GM12891 (cell line): ENCODE measurements at regions not wholly inside any gene's neighbourhood (a gene's known extent, or its start where the extent isn't known, plus 50 kb on each side); places are given as distances from the start of the nearest gene placed in this dataset.

Experiments
- POLR2A ChIP-seq: IDR thresholded peaks from 2 replicates; pipeline ENCODE4 v1.6.1; 2011; ENCODE audit warnings: low read depth, low read length, control low read depth
- POLR2AphosphoS5 ChIP-seq: IDR thresholded peaks from 2 replicates; pipeline ENCODE4 v1.6.1; 2011; ENCODE audit warnings: low read depth, low read length, control low read depth
- SPI1 ChIP-seq: IDR thresholded peaks from 2 replicates; pipeline ENCODE4 v1.6.1; 2011; ENCODE audit warnings: low read depth, low read length, control low read depth
- TAF1 ChIP-seq: IDR thresholded peaks from 2 replicates; pipeline ENCODE4 v1.6.1; 2011; ENCODE audit warnings: low read depth, low read length, control low read depth

GRCh38 chr16:62760398-62760797 is 724.2 kb upstream of the CDH8 start:
- no peak for TF ChIP-seq POLR2A
- TF ChIP-seq POLR2AphosphoS5 = no peak
- no peak for TF ChIP-seq SPI1
- no peak for TF ChIP-seq TAF1
